SIG-M5 treated with dmso at 0.1 percent for 504 hours (cell line): ENCODE measurements at regions not wholly inside any gene's neighbourhood (a gene's known extent, or its start where the extent isn't known, plus 50 kb on each side); places are given as distances from the start of the nearest gene placed in this dataset.
"Not testable (repeated sequence)": the region's sequence is repeated elsewhere in the genome, so short reads cannot be mapped to it uniquely, and the experiment has no call there.

ENCODE experiments used
- DNase-seq: peaks from one replicate; lab custom pipeline; 2025; ENCODE audit not compliant: unreplicated experiment; lab: John Stamatoyannopoulos, UW

GRCh38 chr2:144026753-144027152 is 493.2 kb downstream of the ZEB2 start:
- DNase-seq, result no peak

GRCh38 chr2:144020047-144020446 is 499.9 kb downstream of the ZEB2 start:
- no peak for DNase-seq

- DNase-seq, result no peak
Observed at GRCh38 chr2:144015655-144016245, 504.2 kb downstream of the ZEB2 start.

- DNase-seq, result no peak
Observed at GRCh38 chr2:144015036-144015435, 504.9 kb downstream of the ZEB2 start.

GRCh38 chr2:144014103-144014502 is 505.8 kb downstream of the ZEB2 start:
- no peak for DNase-seq

- no peak for DNase-seq
Observed at GRCh38 chr2:144012304-144012703, 507.6 kb downstream of the ZEB2 start.

- no peak for DNase-seq
Observed at GRCh38 chr2:144011553-144011952, 508.4 kb downstream of the ZEB2 start.

GRCh38 chr2:144011098-144011497 is 508.8 kb downstream of the ZEB2 start:
- DNase-seq, result no peak

GRCh38 chr2:144010096-144010836 is 509.7 kb downstream of the ZEB2 start:
- DNase-seq, result no peak

- no peak for DNase-seq
Observed at GRCh38 chr2:144006139-144006538, 513.8 kb downstream of the ZEB2 start.

GRCh38 chr2:144004742-144005141 is 515.2 kb downstream of the ZEB2 start:
- DNase-seq, result no peak

GRCh38 chr2:144003460-144004075 is 516.4 kb downstream of the ZEB2 start:
- no peak for DNase-seq

- DNase-seq, result no peak
Observed at GRCh38 chr2:143996974-143997373, 522.9 kb downstream of the ZEB2 start.

GRCh38 chr2:143994961-143995360 is 525.0 kb downstream of the ZEB2 start:
- no peak for DNase-seq

- not testable (repeated sequence) for DNase-seq
Observed at GRCh38 chr2:143991596-143991995, 528.3 kb downstream of the ZEB2 start.

GRCh38 chr2:143988082-143988481 is 531.8 kb downstream of the ZEB2 start:
- DNase-seq, result no peak

GRCh38 chr2:143981428-143981827 is 538.5 kb downstream of the ZEB2 start:
- no peak for DNase-seq

GRCh38 chr2:143977356-143977755 is 542.6 kb downstream of the ZEB2 start:
- no peak for DNase-seq

- no peak for DNase-seq
Observed at GRCh38 chr2:143975216-143975615, 544.7 kb downstream of the ZEB2 start.

- DNase-seq, result no peak
Observed at GRCh38 chr2:143974262-143974661, 545.7 kb downstream of the ZEB2 start.

- DNase-seq, result no peak
Observed at GRCh38 chr2:143968860-143969259, 551.1 kb downstream of the ZEB2 start.

- DNase-seq, result no peak
Observed at GRCh38 chr2:143968360-143968759, 551.6 kb downstream of the ZEB2 start.
